ENCODE measurements at regions not wholly inside any gene's neighbourhood (a gene's known extent, or its start where the extent isn't known, plus 50 kb on each side); places are given as distances from the start of the nearest gene placed in this dataset.

DNA sequence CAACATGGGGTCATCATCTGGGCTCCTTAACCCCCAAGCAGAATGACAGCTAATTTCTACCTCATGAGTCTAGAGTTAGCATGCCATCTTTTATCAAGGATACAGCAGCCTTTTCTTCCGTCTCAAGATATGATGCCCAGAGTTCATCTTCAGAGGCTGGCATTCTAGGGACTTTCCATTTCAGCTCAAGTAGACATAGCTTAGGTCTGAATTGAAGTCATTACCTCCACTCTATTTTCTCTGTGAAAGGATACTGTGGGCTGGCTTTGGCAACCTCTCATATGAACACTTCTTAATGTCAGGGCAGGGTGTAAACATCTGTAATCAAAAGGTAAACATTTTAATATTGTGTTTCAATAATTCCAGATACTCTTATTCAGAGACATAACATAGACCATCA, 535.7 kb downstream of the MAT2B start:
- no peak for TF ChIP-seq CTCF (IDR thresholded peaks at IDR 0.05 in 2 of 3, conservative IDR thresholded peaks at IDR 0.05 in 1 of 3; ENCODE audit: control insufficient read depth in 2 of 3, extremely low read depth in 1 of 3, insufficient read depth in 1 of 3, low read depth in 3 of 3, low read length in 3 of 3)
- no peak for TF ChIP-seq ZBTB33 (IDR thresholded peaks at IDR 0.05)
- no peak for TF ChIP-seq MEF2A (IDR thresholded peaks at IDR 0.05; ENCODE audit: insufficient read depth, low read depth, low read length)
- no peak for TF ChIP-seq ESRRA (IDR thresholded peaks at IDR 0.05; ENCODE audit: low read length)
- no peak for TF ChIP-seq POLR2A (IDR thresholded peaks at IDR 0.05; ENCODE audit: low read depth, low read length)
- no peak for TF ChIP-seq ATF3 (IDR thresholded peaks at IDR 0.05; ENCODE audit: borderline replicate concordance, extremely low read depth, low read depth, low read length)
- TF ChIP-seq EZH2 (IDR thresholded peaks at IDR 0.05; ENCODE audit: borderline replicate concordance, control insufficient read depth, low read depth, low read length), result no peak
- no peak for TF ChIP-seq ZBTB40 (IDR thresholded peaks at IDR 0.05; ENCODE audit: borderline replicate concordance)
- TF ChIP-seq, protein P1, sequence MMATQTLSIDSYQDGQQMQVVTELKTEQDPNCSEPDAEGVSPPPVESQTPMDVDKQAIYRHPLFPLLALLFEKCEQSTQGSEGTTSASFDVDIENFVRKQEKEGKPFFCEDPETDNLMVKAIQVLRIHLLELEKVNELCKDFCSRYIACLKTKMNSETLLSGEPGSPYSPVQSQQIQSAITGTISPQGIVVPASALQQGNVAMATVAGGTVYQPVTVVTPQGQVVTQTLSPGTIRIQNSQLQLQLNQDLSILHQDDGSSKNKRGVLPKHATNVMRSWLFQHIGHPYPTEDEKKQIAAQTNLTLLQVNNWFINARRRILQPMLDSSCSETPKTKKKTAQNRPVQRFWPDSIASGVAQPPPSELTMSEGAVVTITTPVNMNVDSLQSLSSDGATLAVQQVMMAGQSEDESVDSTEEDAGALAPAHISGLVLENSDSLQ (IDR thresholded peaks at IDR 0.05), result no peak
- TF ChIP-seq EGR1 (IDR thresholded peaks at IDR 0.05; ENCODE audit: borderline replicate concordance in 1 of 2, low read depth in 2 of 2, low read length in 2 of 2), result no peak
- TF ChIP-seq BACH1 (IDR thresholded peaks at IDR 0.05; ENCODE audit: borderline replicate concordance), result no peak

Data from GM12878 (cell line).